PC-3 (cell line): ENCODE measurements at regions not wholly inside any gene's neighbourhood (a gene's known extent, or its start where the extent isn't known, plus 50 kb on each side); places are given as distances from the start of the nearest gene placed in this dataset.
"Not testable (repeated sequence)": the region's sequence is repeated elsewhere in the genome, so short reads cannot be mapped to it uniquely, and the experiment has no call there.

ENCODE experiments used
- CTCF ChIP-seq: fragments of 300-600 bp; sonication (generic); conservative IDR thresholded peaks from 2 replicates; pipeline ENCODE4 v1.5.1; 2017; ENCODE audit warnings: antibody characterized with exemption, low read depth, mild to moderate bottlenecking, low read length
- EZH2 ChIP-seq: fragments of 300-600 bp; sonication (generic); IDR thresholded peaks from one replicate; pipeline ENCODE4 v1.6.1; 2017; ENCODE audit warnings: antibody characterized with exemption, mild to moderate bottlenecking, low read length; ENCODE audit not compliant: unreplicated experiment
- EZH2phosphoT487 ChIP-seq: fragments of 300-600 bp; sonication (generic); IDR thresholded peaks from 2 replicates; pipeline ENCODE4 v1.6.1; 2018; ENCODE audit warnings: mild to moderate bottlenecking, antibody characterized with exemption, low read length, borderline replicate concordance

GRCh38 chr2:87903242-87904114 is 77.9 kb upstream of the RGPD2 start:
- TF ChIP-seq CTCF, EZH2, EZH2phosphoT487: not testable (repeated sequence)
